Gastrocnemius medialis (tissue), 4 donors: ENCODE measurements at regions not wholly inside any gene's neighbourhood (a gene's known extent, or its start where the extent isn't known, plus 50 kb on each side); places are given as distances from the start of the nearest gene placed in this dataset.

Experiments
- POLR2A ChIP-seq, 2 donors: fragments of 450-650 bp; IDR thresholded peaks; one replicate each; pipeline ENCODE4 v1.6.1; 2017; ENCODE audit warnings: antibody characterized with exemption in 2 of 2, mild to moderate bottlenecking in 2 of 2, moderate library complexity in 2 of 2
- TF ChIP-seq, protein P1 (sequence below), 5 experiments: fragments of 450-650 bp in 3 of 5; fragments of 200-600 bp in 2 of 5; sonication (generic) in 2 of 5; IDR thresholded peaks in 4 of 5; conservative IDR thresholded peaks in 1 of 5; 1 replicate in 4 of 5; 2 replicates in 1 of 5; pipeline ENCODE4 v1.5.1; 2016 to 2019; ENCODE audit warnings: antibody characterized with exemption in 5 of 5, mild to moderate bottlenecking in 3 of 5, moderate library complexity in 3 of 5

DNA sequence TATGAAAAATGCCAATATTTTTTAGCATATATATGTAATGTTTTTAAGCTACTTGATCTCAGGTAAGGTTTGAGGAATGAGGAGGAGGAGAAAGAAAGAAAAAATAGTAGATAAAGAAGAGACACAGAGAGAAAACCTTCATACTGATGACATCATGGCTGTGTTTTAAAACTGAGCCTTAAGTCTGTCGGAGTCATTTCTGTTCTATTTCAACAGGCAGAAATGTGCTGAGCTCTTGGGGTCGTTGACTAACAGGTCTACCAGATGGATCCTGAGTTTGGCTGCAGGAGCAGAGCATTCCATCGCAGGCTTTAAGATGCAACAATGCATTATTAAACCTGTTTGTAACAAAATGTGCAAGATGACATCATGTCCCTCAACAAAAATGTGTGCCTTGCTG is 356.0 kb downstream of the TGFB2 start:
- TF ChIP-seq, protein P1, sequence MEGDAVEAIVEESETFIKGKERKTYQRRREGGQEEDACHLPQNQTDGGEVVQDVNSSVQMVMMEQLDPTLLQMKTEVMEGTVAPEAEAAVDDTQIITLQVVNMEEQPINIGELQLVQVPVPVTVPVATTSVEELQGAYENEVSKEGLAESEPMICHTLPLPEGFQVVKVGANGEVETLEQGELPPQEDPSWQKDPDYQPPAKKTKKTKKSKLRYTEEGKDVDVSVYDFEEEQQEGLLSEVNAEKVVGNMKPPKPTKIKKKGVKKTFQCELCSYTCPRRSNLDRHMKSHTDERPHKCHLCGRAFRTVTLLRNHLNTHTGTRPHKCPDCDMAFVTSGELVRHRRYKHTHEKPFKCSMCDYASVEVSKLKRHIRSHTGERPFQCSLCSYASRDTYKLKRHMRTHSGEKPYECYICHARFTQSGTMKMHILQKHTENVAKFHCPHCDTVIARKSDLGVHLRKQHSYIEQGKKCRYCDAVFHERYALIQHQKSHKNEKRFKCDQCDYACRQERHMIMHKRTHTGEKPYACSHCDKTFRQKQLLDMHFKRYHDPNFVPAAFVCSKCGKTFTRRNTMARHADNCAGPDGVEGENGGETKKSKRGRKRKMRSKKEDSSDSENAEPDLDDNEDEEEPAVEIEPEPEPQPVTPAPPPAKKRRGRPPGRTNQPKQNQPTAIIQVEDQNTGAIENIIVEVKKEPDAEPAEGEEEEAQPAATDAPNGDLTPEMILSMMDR (IDR thresholded peaks at IDR 0.05 in 4 of 5, conservative IDR thresholded peaks at IDR 0.05 in 1 of 5) = no peak
- TF ChIP-seq POLR2A (IDR thresholded peaks at IDR 0.05) = no peak
